Adipocyte (in vitro differentiated cells): ENCODE measurements at regions not wholly inside any gene's neighbourhood (a gene's known extent, or its start where the extent isn't known, plus 50 kb on each side); places are given as distances from the start of the nearest gene placed in this dataset.

ENCODE experiments used
- DNase-seq: peaks from one replicate; pipeline ENCODE4 v3.0.0-alpha.2; 2015; ENCODE audit warnings: low read depth
- H3K27me3 ChIP-seq: replicated peaks from 2 replicates; pipeline ENCODE4 v1.7.0; 2013; ENCODE audit warnings: mild to moderate bottlenecking, low read length, moderate library complexity; ENCODE audit not compliant: control insufficient read depth, insufficient read depth
- H3K36me3 ChIP-seq: 2 replicates; pipeline ENCODE4 v1.7.0; 2013; ENCODE audit warnings: low read length, mild to moderate bottlenecking, moderate library complexity; ENCODE audit not compliant: control insufficient read depth, insufficient read depth, severe bottlenecking
- H3K4me1 ChIP-seq: 2 replicates; pipeline ENCODE4 v1.7.0; 2013; ENCODE audit warnings: mild to moderate bottlenecking, low read length, moderate library complexity; ENCODE audit not compliant: control insufficient read depth, insufficient read depth
- H3K4me3 ChIP-seq: 2 replicates; pipeline ENCODE4 v1.7.0; 2013; ENCODE audit warnings: mild to moderate bottlenecking, low read length, moderate library complexity
- H3K9ac ChIP-seq: 2 replicates; pipeline ENCODE4 v1.7.0; 2013; ENCODE audit warnings: mild to moderate bottlenecking, low read length, moderate library complexity
- H3K9me3 ChIP-seq: 2 replicates; pipeline ENCODE4 v1.7.0; 2013; ENCODE audit warnings: mild to moderate bottlenecking, low read length, moderate library complexity; ENCODE audit not compliant: control insufficient read depth

DNA sequence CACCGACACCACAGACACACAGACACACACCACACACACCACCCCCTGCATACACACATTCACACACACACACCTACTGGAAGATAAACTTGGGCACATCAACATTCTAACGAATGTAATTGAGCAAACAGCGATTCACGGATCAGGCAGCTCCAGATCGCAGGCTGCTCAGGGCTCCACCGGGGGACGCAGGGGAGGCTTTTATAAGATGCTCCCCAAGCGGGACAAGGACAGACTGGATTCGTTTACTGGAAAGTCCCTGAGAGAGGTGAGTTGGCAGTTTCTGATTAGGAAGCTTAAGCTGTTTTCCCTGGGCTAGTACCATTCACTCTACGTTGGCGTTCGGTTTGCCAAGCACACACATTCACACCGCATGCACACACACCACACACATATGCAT, 281.3 kb downstream of the IRF8 start:
- H3K27me3 ChIP-seq: peaks cover 27% of the 10 kb centered on the region
- H3K36me3 ChIP-seq: no peaks in the 10 kb centered on the region
- no peaks in the 10 kb centered on the region for H3K4me1 ChIP-seq
- DNase-seq: no peak
- H3K9me3 ChIP-seq: peaks cover 7% of the 10 kb centered on the region
- H3K9ac ChIP-seq: no peak overlapping the region
- no peak overlapping the region for H3K4me3 ChIP-seq

DNA sequence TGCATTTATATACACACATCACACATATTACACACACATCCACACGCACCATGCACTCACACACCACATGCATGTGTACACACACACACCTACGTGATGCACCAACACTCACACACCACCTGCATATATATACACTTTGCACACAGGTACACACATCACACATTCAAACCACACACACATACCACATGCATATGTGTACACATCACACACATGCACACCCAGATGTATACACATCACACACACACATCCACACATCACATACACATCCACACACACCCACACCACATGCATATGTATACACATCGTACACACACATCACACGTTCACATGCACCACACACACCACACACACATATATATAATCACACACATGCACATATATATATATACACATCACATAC, 281.8 kb downstream of the IRF8 start:
- no peak for DNase-seq
- Histone ChIP-seq H3K4me3 (no peak overlapping the region), H3K9ac (no peak overlapping the region), H3K27me3 (peaks cover 29% of the 10 kb centered on the region), H3K36me3 (no peaks in the 10 kb centered on the region), H3K9me3 (peaks cover 7% of the 10 kb centered on the region), H3K4me1 (no peaks in the 10 kb centered on the region)

DNA sequence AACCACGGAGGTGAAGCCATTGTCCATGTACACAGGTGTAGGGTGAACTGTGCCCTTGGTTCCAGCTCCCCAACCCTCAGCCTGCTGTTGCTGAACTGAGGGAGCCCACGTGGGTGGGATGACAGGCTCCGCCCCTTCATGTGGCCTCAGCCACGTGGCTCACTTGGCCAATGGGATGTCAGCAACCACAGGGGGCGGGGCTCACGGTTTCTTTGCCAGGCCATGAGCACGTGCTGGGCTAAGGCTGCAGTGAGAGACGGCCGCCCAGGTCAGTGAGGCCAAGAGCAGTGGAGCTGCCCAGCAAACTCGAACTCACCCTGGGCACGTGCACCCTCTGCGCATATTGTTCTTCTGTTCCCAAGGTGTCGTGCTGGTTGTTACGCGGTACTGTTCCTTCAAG, 282.6 kb downstream of the IRF8 start:
- H3K9me3 ChIP-seq: peaks cover 7% of the 10 kb centered on the region
- no peaks in the 10 kb centered on the region for H3K36me3 ChIP-seq
- H3K4me3 ChIP-seq: no peak overlapping the region
- H3K4me1 ChIP-seq: no peaks in the 10 kb centered on the region
- DNase-seq: no peak
- no peak overlapping the region for H3K9ac ChIP-seq
- H3K27me3 ChIP-seq: peaks cover 35% of the 10 kb centered on the region

DNA sequence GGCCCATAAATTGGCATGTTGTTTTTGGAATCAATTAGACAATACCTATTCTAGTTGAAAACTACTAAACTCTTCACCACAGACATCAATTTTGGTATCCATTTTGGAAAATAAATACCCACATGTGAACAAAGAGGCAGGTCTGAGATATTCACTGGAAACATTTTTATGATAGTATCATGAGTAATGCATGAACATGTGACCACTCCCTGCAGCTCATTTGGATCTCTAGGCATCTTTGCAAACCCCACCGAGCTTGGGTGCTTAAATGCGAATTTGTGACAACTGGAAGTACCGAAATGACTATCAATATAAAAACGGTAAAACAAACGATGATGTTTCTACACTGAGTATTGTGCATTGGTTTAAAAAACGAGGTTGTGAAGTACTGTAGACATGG, 285.2 kb downstream of the IRF8 start:
- Histone ChIP-seq H3K4me1 (no peaks in the 10 kb centered on the region), H3K4me3 (no peak overlapping the region), H3K9ac (no peak overlapping the region), H3K9me3 (no peaks in the 10 kb centered on the region), H3K27me3 (peaks cover 40% of the 10 kb centered on the region), H3K36me3 (no peaks in the 10 kb centered on the region)
- no peak for DNase-seq

DNA sequence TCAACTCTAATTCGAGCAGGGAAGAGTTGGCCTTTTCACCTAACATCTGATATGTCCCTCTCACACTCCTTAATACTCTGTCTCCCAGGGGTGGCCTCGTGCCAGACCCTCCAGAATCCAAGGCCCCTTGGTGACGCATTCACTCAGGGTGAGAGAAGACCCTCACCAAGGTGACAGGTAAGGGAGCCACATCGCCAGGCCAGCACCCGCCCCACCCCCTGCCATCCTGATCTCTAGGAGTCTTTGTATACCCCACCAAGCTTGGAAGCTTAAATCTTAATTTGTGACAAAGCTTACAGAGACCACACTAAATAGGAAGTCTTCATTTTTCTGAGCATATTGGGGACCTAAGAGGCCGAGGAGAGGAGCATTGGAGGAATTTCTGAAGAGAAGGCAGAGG, 286.1 kb downstream of the IRF8 start:
- no peak for DNase-seq
- Histone ChIP-seq H3K9me3 (no peaks in the 10 kb centered on the region), H3K36me3 (no peaks in the 10 kb centered on the region), H3K4me3 (no peak overlapping the region), H3K9ac (no peak overlapping the region), H3K4me1 (no peaks in the 10 kb centered on the region), H3K27me3 (peaks cover 37% of the 10 kb centered on the region)

DNA sequence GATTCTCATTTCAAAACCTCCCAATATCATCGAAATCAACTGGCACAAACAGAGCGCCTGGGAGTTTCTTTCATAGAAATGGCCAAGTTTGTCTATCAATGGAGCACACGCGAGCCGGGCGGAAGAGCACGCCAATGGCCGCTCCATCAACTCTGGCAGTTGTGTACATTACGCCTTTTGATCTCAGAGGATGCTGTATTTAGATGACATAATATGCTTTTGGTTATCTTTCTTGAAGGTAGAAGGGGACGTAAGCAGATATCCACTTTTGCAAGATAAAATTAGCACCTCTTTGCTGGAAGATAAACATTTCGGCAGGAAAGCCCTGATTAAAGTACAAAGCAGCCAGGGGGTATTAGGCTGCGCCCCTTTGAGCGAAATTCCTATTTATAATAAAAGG, 287.4 kb downstream of the IRF8 start:
- DNase-seq: no peak
- no peak overlapping the region for H3K4me3 ChIP-seq
- no peaks in the 10 kb centered on the region for H3K36me3 ChIP-seq
- peaks cover 40% of the 10 kb centered on the region for H3K27me3 ChIP-seq
- H3K4me1 ChIP-seq: no peaks in the 10 kb centered on the region
- H3K9ac ChIP-seq: no peak overlapping the region
- no peaks in the 10 kb centered on the region for H3K9me3 ChIP-seq

DNA sequence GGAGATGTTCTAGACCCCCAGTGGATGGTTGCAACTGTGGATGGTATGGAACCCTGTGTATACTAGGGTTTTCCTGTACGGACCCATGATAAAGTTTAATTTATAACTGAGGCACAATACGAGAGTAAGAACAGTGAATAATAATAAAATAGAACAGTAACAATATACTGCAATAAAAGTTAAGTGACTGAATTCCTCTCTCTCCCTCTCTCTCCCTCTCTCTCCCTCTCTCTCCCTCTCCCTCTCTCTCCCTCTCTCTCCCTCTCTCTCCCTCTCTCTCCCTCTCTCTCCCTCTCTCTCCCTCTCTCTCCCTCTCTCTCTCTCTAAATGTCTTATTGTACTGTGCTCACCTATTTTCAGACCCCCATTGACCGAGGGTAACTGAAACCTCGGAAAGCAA, 291.0 kb downstream of the IRF8 start:
- Histone ChIP-seq H3K4me1 (no peaks in the 10 kb centered on the region), H3K36me3 (no peaks in the 10 kb centered on the region), H3K27me3 (peaks cover 70% of the 10 kb centered on the region), H3K4me3 (no peak overlapping the region), H3K9ac (no peak overlapping the region), H3K9me3 (no peaks in the 10 kb centered on the region)
- DNase-seq: no peak

DNA sequence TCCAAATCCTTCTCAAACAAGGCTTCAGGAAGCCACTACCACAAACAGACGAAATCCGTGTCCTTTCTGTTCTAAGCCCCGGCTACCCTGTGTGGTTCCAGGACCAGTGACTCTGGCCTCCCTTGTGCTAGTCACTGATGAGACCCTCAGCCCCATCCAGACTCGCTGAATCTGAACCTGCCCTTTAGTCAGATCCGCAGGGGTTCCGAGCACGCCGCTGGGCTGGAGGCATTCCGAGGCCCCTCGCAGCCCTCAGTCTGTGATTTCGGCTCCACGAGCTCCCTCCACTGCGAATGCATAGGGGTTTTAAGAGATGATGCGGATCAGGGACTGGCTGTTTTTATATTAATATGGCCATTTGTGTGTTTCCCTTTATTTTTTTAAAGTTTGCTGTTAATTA, 292.7 kb downstream of the IRF8 start:
- Histone ChIP-seq H3K36me3 (no peaks in the 10 kb centered on the region), H3K27me3 (peaks cover 74% of the 10 kb centered on the region), H3K9ac (no peak overlapping the region), H3K9me3 (no peaks in the 10 kb centered on the region), H3K4me1 (no peaks in the 10 kb centered on the region), H3K4me3 (no peak overlapping the region)
- no peak for DNase-seq

DNA sequence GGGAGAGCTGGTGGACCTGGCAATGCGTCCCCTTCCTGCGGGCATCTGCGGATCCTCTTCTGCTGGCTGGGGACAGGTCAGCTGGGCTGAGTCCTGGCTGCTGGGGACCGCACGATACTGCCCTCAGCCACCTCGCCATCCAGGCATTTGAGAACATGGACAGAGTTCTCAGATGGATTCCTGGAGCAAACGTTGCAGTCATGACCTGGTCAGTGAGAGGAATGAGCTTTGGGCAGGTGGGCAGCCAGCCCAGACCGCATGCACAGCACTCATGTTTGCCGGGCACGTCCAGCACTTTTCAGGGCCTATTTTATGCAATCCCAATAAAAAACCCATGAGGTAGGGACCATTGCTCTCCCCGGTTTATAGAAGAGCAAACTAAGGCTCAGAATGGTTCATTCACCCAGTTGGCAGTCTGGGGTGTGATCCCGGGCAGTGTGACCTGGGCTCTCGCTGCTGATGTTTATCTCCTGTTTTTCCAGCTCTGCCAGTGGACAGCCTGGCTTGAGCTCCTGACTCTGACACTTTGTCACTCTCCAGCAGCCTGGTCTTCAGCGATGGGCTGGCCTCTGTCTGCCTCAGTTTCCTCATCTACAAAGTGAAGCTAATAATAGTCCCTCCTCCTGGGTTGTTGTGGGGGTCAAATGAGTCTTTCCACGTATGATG, 294.7 kb downstream of the IRF8 start:
- Histone ChIP-seq H3K27me3 (peaks cover 89% of the 10 kb centered on the region), H3K4me3 (no peak overlapping the region), H3K9me3 (no peaks in the 10 kb centered on the region), H3K9ac (no peak overlapping the region), H3K4me1 (no peaks in the 10 kb centered on the region), H3K36me3 (no peaks in the 10 kb centered on the region)
- DNase-seq: no peak

DNA sequence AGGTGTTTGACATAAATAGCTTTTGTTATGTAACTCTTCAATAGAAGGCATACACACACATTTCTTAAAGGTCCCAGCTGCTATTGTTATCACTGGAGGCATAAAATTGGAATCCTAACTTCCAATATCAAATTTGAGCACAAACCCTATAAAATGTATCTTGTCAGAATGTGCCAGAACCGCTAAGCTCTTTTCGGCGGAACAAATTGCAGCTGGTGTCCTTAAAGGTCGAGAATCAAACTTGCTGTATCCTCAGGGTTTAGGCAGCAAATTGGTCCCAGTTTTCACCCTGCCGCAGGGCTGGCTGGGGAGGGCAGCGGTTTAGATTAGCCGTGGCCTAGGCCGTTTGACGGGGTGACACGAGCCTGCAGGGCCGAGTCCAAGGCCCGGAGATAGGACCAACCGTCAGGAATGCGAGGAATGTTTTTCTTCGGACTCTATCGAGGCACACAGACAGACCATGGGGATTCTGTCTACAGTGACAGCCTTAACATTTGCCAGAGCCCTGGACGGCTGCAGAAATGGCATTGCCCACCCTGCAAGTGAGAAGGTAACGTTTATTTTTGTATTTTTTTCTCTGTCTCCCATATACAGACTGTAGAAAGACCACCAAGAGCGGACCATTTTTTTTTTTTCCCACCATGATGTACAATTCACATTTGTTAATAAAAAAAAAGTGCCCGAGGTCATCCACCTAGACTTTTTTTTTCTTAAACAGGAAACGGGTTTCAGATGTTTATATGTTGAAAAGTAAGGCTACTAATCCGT, 297.1 kb downstream of the IRF8 start:
- Histone ChIP-seq H3K4me3 (no peak overlapping the region), H3K9me3 (no peaks in the 10 kb centered on the region), H3K4me1 (no peaks in the 10 kb centered on the region), H3K9ac (no peak overlapping the region), H3K27me3 (peaks cover 98% of the 10 kb centered on the region), H3K36me3 (no peaks in the 10 kb centered on the region)
- no peak for DNase-seq

DNA sequence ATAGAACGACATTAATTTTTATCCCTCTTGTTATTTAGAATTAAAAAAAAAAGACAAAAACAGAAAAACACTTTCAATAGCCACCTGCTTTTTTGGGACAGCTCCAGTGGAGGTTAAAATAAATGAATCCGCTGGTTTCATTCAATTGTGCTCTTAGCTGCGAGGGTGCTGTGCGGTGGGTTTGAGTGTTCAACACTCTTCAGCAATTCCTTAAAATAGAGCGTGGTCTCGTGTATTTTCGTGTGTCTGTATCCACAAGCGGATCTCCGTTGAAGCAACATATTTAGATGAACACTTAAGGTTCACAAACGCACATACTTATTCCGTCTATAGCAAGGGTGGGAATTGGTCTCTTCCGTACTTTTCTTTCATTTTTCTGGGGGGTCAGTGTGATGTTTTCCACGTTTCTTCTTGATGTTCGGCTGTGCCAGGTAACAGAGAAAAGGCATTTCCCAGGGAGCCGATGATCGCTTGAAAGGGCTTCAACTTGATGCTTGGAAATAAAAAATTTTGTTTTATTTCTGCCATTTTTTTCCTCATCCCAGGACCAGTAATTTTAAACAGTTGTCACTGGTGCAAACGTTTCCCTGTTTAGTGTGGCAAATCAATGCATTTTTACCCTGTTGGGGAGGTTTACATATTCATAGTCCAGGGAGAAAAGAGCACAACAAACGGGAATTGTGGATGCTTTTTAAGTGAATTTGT, 297.9 kb downstream of the IRF8 start:
- Histone ChIP-seq H3K9me3 (no peaks in the 10 kb centered on the region), H3K27me3 (peaks cover 96% of the 10 kb centered on the region), H3K4me3 (no peak overlapping the region), H3K4me1 (no peaks in the 10 kb centered on the region), H3K9ac (no peak overlapping the region), H3K36me3 (no peaks in the 10 kb centered on the region)
- no peak for DNase-seq
